Lower lobe of right lung (tissue), 2 donors: ENCODE measurements at regions not wholly inside any gene's neighbourhood (a gene's known extent, or its start where the extent isn't known, plus 50 kb on each side); places are given as distances from the start of the nearest gene placed in this dataset.
"Not testable (repeated sequence)": the region's sequence is repeated elsewhere in the genome, so short reads cannot be mapped to it uniquely, and the experiment has no call there.

Source experiments
- ATAC-seq, 2 donors: fragments of 200-7000 bp; cut with Tn5 transposase; one replicate each; pipeline ENCODE4 v1.9.1; 2020 to 2022; ENCODE audit warnings: mild to moderate bottlenecking in 2 of 2, moderate library complexity in 2 of 2
- DNase-seq: peaks from one replicate; pipeline ENCODE4 v3.0.0-alpha.2; 2020
- H3K27ac ChIP-seq: fragments of 200-600 bp; one replicate; pipeline ENCODE4 v1.8.0; 2022
- H3K27me3 ChIP-seq: fragments of 200-600 bp; one replicate; pipeline ENCODE4 v1.8.0; 2022; ENCODE audit warnings: low read depth
- H3K36me3 ChIP-seq: fragments of 200-600 bp; one replicate; pipeline ENCODE4 v1.8.0; 2022; ENCODE audit warnings: mild to moderate bottlenecking
- H3K4me1 ChIP-seq: fragments of 200-600 bp; one replicate; pipeline ENCODE4 v1.8.0; 2022
- H3K4me3 ChIP-seq: fragments of 200-600 bp; one replicate; pipeline ENCODE4 v1.8.0; 2022; ENCODE audit warnings: mild to moderate bottlenecking
- H3K9me3 ChIP-seq: fragments of 200-600 bp; one replicate; pipeline ENCODE4 v1.8.0; 2022
- CTCF ChIP-seq: fragments of 200-600 bp; IDR thresholded peaks from one replicate; pipeline ENCODE4 v1.8.0; 2022; ENCODE audit warnings: antibody characterized with exemption, mild to moderate bottlenecking
- intact Hi-C: fragments of 100-400 bp; cut with DNase I; formaldehyde crosslinking; loops from one replicate; pipeline ENCODE4 v1.11.0; 2022
- donor health status: DM: no; HTN: yes; CAD: no; lungs with severe emphysema.

- Histone ChIP-seq H3K4me1 (no peaks in the 10 kb centered on the region), H3K27ac (no peak overlapping the region), H3K9me3 (no peaks in the 10 kb centered on the region), H3K4me3 (no peak overlapping the region), H3K36me3 (no peaks in the 10 kb centered on the region), H3K27me3 (no peaks in the 10 kb centered on the region)
- intact Hi-C loops: no loop called here
- ATAC-seq: no peak
- DNase-seq: no peak
- no peak for TF ChIP-seq CTCF
Observed at GRCh38 chr1:233463333-233463732, 135.8 kb downstream of the MAP3K21 start.

- no peak overlapping the region for H3K4me3 ChIP-seq
- no peak overlapping the region for H3K27ac ChIP-seq
- no peak for TF ChIP-seq CTCF
- DNase-seq (no peak), ATAC-seq (no peak)
- H3K36me3 ChIP-seq: no peaks in the 10 kb centered on the region
- intact Hi-C loops: no loop called here
- H3K4me1 ChIP-seq: no peaks in the 10 kb centered on the region
- H3K27me3 ChIP-seq: no peaks in the 10 kb centered on the region
- H3K9me3 ChIP-seq: no peaks in the 10 kb centered on the region
Observed at GRCh38 chr1:233465745-233466343, 138.3 kb downstream of the MAP3K21 start.

- no peak for TF ChIP-seq CTCF
- no peak for ATAC-seq
- H3K4me1 ChIP-seq: no peaks in the 10 kb centered on the region
- no peaks in the 10 kb centered on the region for H3K9me3 ChIP-seq
- DNase-seq: no peak
- no peak overlapping the region for H3K27ac ChIP-seq
- no peaks in the 10 kb centered on the region for H3K27me3 ChIP-seq
- H3K4me3 ChIP-seq: no peak overlapping the region
- intact Hi-C loops: no loop called here
- H3K36me3 ChIP-seq: no peaks in the 10 kb centered on the region
Observed at GRCh38 chr1:233470741-233471499, 143.0 kb upstream of the KCNK1 start.

- H3K27ac ChIP-seq, H3K27me3 ChIP-seq, H3K4me3 ChIP-seq, H3K9me3 ChIP-seq, ATAC-seq, H3K4me1 ChIP-seq, intact Hi-C loops, H3K36me3 ChIP-seq, DNase-seq: not testable (repeated sequence)
Observed at GRCh38 chr1:233471851-233472250, 142.1 kb upstream of the KCNK1 start.

GRCh38 chr1:233472796-233473195, 141.1 kb upstream of the KCNK1 start:
- H3K27me3 ChIP-seq, H3K36me3 ChIP-seq, H3K9me3 ChIP-seq, ATAC-seq, DNase-seq, H3K4me3 ChIP-seq, H3K4me1 ChIP-seq, H3K27ac ChIP-seq, intact Hi-C loops: not testable (repeated sequence)

GRCh38 chr1:233473549-233474204, 140.2 kb upstream of the KCNK1 start:
- intact Hi-C loops: no loop called here
- no peak for ATAC-seq

More at GRCh38 chr1:233473549-233474204, 140.2 kb upstream of the KCNK1 start:
- H3K27ac ChIP-seq: no peak overlapping the region
- no peaks in the 10 kb centered on the region for H3K36me3 ChIP-seq
- no peaks in the 10 kb centered on the region for H3K27me3 ChIP-seq
- TF ChIP-seq CTCF: no peak
- DNase-seq: no peak
- no peaks in the 10 kb centered on the region for H3K4me1 ChIP-seq
- no peak overlapping the region for H3K4me3 ChIP-seq
- H3K9me3 ChIP-seq: no peaks in the 10 kb centered on the region
